ENCODE measurements at regions not wholly inside any gene's neighbourhood (a gene's known extent, or its start where the extent isn't known, plus 50 kb on each side); places are given as distances from the start of the nearest gene placed in this dataset.

GRCh38 chr3:30982416-30983075 lies 88.1 kb upstream of the GADL1 start:
- no peak for TF ChIP-seq POLR2A (IDR thresholded peaks at IDR 0.05)
- no peak for TF ChIP-seq POLR2AphosphoS5 (IDR thresholded peaks at IDR 0.05; ENCODE audit: insufficient read depth in 1 of 2, low read depth in 1 of 2)
- no peak for TF ChIP-seq CTCF (IDR thresholded peaks at IDR 0.05)
- Histone ChIP-seq H3K36me3 (no peaks in the 10 kb centered on the region), H3K4me1 (peaks cover 8% of the 10 kb centered on the region), H3K9me3 (no peaks in the 10 kb centered on the region), H3K27ac (no peak overlapping the region), H3K27me3 (no peaks in the 10 kb centered on the region), H3K4me3 (no peak overlapping the region)
- no peak for DNase-seq (ENCODE audit: extremely low spot score in 2 of 2)
- intact Hi-C loops (cut with DNase I), result no loop called here

GRCh38 chr3:30984855-30985749 lies 90.6 kb upstream of the GADL1 start:
- Histone ChIP-seq H3K4me1 (peaks cover 8% of the 10 kb centered on the region), H3K27ac (no peak overlapping the region), H3K36me3 (no peaks in the 10 kb centered on the region), H3K27me3 (no peaks in the 10 kb centered on the region), H3K4me3 (no peak overlapping the region), H3K9me3 (no peaks in the 10 kb centered on the region)
- TF ChIP-seq CTCF (IDR thresholded peaks at IDR 0.05) (no peak), POLR2AphosphoS5 (IDR thresholded peaks at IDR 0.05; ENCODE audit: insufficient read depth in 1 of 2, low read depth in 1 of 2) (no peak), POLR2A (IDR thresholded peaks at IDR 0.05) (no peak)
- no peak for DNase-seq (ENCODE audit: extremely low spot score in 2 of 2)
- intact Hi-C loops (cut with DNase I), result no loop called here

GRCh38 chr3:30986551-30986950 lies 92.1 kb upstream of the GADL1 start:
- no peaks in the 10 kb centered on the region for H3K36me3 ChIP-seq
- peaks cover 8% of the 10 kb centered on the region for H3K4me1 ChIP-seq
- intact Hi-C loops (cut with DNase I), result no loop called here
- no peaks in the 10 kb centered on the region for H3K9me3 ChIP-seq
- no peak overlapping the region for H3K4me3 ChIP-seq
- H3K27ac ChIP-seq, result no peak overlapping the region
- no peak for DNase-seq (ENCODE audit: extremely low spot score in 2 of 2)
- H3K27me3 ChIP-seq, result no peaks in the 10 kb centered on the region
- TF ChIP-seq POLR2AphosphoS5 (IDR thresholded peaks at IDR 0.05; ENCODE audit: insufficient read depth in 1 of 2, low read depth in 1 of 2) (no peak), POLR2A (IDR thresholded peaks at IDR 0.05) (no peak), CTCF (IDR thresholded peaks at IDR 0.05) (no peak)

- no peaks in the 10 kb centered on the region for H3K36me3 ChIP-seq
- H3K4me1 ChIP-seq, result peaks cover 8% of the 10 kb centered on the region
- no peak overlapping the region for H3K4me3 ChIP-seq
- no peak overlapping the region for H3K27ac ChIP-seq
- H3K27me3 ChIP-seq, result no peaks in the 10 kb centered on the region
- H3K9me3 ChIP-seq, result no peaks in the 10 kb centered on the region
- no peak for DNase-seq (ENCODE audit: extremely low spot score in 2 of 2)
- intact Hi-C loops (cut with DNase I), result no loop called here
- TF ChIP-seq POLR2AphosphoS5 (IDR thresholded peaks at IDR 0.05; ENCODE audit: insufficient read depth in 1 of 2, low read depth in 1 of 2), result no peak
These were observed 94.3 kb upstream of the GADL1 start for GRCh38 chr3:30988769-30989168.

- no peak for DNase-seq (ENCODE audit: extremely low spot score in 2 of 2)
- no peak for TF ChIP-seq POLR2A (IDR thresholded peaks at IDR 0.05)
- TF ChIP-seq POLR2AphosphoS5 (IDR thresholded peaks at IDR 0.05; ENCODE audit: insufficient read depth in 1 of 2, low read depth in 1 of 2), result no peak
- TF ChIP-seq CTCF (IDR thresholded peaks at IDR 0.05), result no peak
- H3K27me3 ChIP-seq, result no peaks in the 10 kb centered on the region
These were observed 95.0 kb upstream of the GADL1 start for GRCh38 chr3:30989276-30990030.

More at GRCh38 chr3:30989276-30990030, 95.0 kb upstream of the GADL1 start:
- Histone ChIP-seq H3K4me3 (no peak overlapping the region), H3K4me1 (peaks cover 8% of the 10 kb centered on the region), H3K36me3 (no peaks in the 10 kb centered on the region), H3K27ac (no peak overlapping the region), H3K9me3 (no peaks in the 10 kb centered on the region)
- intact Hi-C loops (cut with DNase I), result no loop called here

Measured in vagina (tissue), 2 donors.